Daoy (cell line): ENCODE measurements at regions not wholly inside any gene's neighbourhood (a gene's known extent, or its start where the extent isn't known, plus 50 kb on each side); places are given as distances from the start of the nearest gene placed in this dataset.
"Not testable (repeated sequence)": the region's sequence is repeated elsewhere in the genome, so short reads cannot be mapped to it uniquely, and the experiment has no call there.

Experiments
- DNase-seq: peaks from one replicate; pipeline ENCODE4 v3.0.0-alpha.2; 2015; ENCODE audit warnings: low read depth

GRCh38 chr3:197368821-197369220, 70.4 kb upstream of the DLG1 start:
- DNase-seq, result peak; percentile 19

- DNase-seq, result peak; percentile 21
Observed at GRCh38 chr3:197368330-197368729, 69.9 kb upstream of the DLG1 start.

GRCh38 chr3:197367081-197367780, 68.8 kb upstream of the DLG1 start:
- peak; percentile 99 for DNase-seq

GRCh38 chr3:197366301-197367044, 68.1 kb upstream of the DLG1 start:
- peak; percentile 56 for DNase-seq

- no peak for DNase-seq
Observed at GRCh38 chr3:197365586-197365985, 67.2 kb upstream of the DLG1 start.

GRCh38 chr3:197364410-197365071, 66.1 kb upstream of the DLG1 start:
- peak; percentile 63 for DNase-seq

GRCh38 chr3:197363553-197364409, 65.4 kb upstream of the DLG1 start:
- no peak for DNase-seq

GRCh38 chr3:197362081-197362480, 63.7 kb upstream of the DLG1 start:
- DNase-seq, result no peak

- DNase-seq, result not testable (repeated sequence)
Observed at GRCh38 chr3:197360095-197360494, 61.7 kb upstream of the DLG1 start.

- DNase-seq, result not testable (repeated sequence)
Observed at GRCh38 chr3:197359476-197359875, 61.1 kb upstream of the DLG1 start.

GRCh38 chr3:197356741-197357140, 58.3 kb upstream of the DLG1 start:
- no peak for DNase-seq

- DNase-seq, result no peak
Observed at GRCh38 chr3:197356275-197356674, 57.9 kb upstream of the DLG1 start.

- no peak for DNase-seq
Observed at GRCh38 chr3:197355713-197356112, 57.3 kb upstream of the DLG1 start.

GRCh38 chr3:197354568-197355001, 56.2 kb upstream of the DLG1 start:
- no peak for DNase-seq

GRCh38 chr3:197353867-197354567, 55.6 kb upstream of the DLG1 start:
- no peak for DNase-seq

GRCh38 chr3:197353001-197353866, 54.8 kb upstream of the DLG1 start:
- DNase-seq, result peak; percentile 58

- peak; percentile 87 for DNase-seq
Observed at GRCh38 chr3:197352382-197352781, 54.0 kb upstream of the DLG1 start.

- DNase-seq, result no peak
Observed at GRCh38 chr3:197350446-197350845, 52.0 kb upstream of the DLG1 start.

GRCh38 chr3:197349368-197349767, 51.0 kb upstream of the DLG1 start:
- no peak for DNase-seq
